ENCODE measurements at regions not wholly inside any gene's neighbourhood (a gene's known extent, or its start where the extent isn't known, plus 50 kb on each side); places are given as distances from the start of the nearest gene placed in this dataset.

- no peak for TF ChIP-seq POLR2A (IDR thresholded peaks at IDR 0.05)
- no peak for TF ChIP-seq EP300 (IDR thresholded peaks at IDR 0.05; ENCODE audit: low read depth)
- no peak for TF ChIP-seq CTCF (IDR thresholded peaks at IDR 0.05)
- no peak for TF ChIP-seq POLR2AphosphoS5 (IDR thresholded peaks at IDR 0.05)
Measured at GRCh38 chr4:133550436-133550835, 401.3 kb downstream of the PCDH10 start.
